HCT116 (cell line): ENCODE measurements at regions not wholly inside any gene's neighbourhood (a gene's known extent, or its start where the extent isn't known, plus 50 kb on each side); places are given as distances from the start of the nearest gene placed in this dataset.

Experiments
- ATAC-seq: fragments of 200-7000 bp; cut with Tn5 transposase; 2 replicates; pipeline ENCODE4 v1.9.1; 2020; ENCODE audit warnings: mild to moderate bottlenecking, moderate library complexity
- BruUV-seq: library from RNA; stranded (reverse); fragments of 400-500 nt; replicated peaks from 2 replicates; lab custom pipeline; 2021; lab: Mats Ljungman, UMichigan
- CTCF ChIA-PET: fragments of 300-600 bp; sonication (Branson Sonifier 250); formaldehyde crosslinking; loops from one replicate; lab custom pipeline; 2021; ENCODE audit warnings: antibody characterized with exemption; lab: Charles Lee
- POLR2A ChIA-PET: fragments of 300-600, 350-600 bp; sonication (Branson Sonifier 250); formaldehyde crosslinking; loops from one replicate; lab custom pipeline; 2021; ENCODE audit warnings: antibody characterized with exemption; lab: Charles Lee
- RAD21 ChIA-PET, 2 experiments: fragments of 300-600 bp; sonication (Branson Sonifier 250); formaldehyde crosslinking; loops; one replicate each; lab custom pipeline; 2023; ENCODE audit warnings: low total read pairs in 2 of 2; ENCODE audit not compliant: uncharacterized antibody in 2 of 2, unreplicated experiment in 2 of 2, low non-redundant PET in 1 of 2; lab: Charles Lee
- DNase-seq: peaks from one replicate; pipeline ENCODE4 v3.0.0-alpha.2; 2010; ENCODE audit warnings: low read depth, low spot score
- H2AFZ ChIP-seq: fragments of 200-600 bp; shearing (Covaris generic), sonication (generic); 2 replicates; pipeline ENCODE4 v1.6.1; 2017; ENCODE audit warnings: low read depth, mixed run types, mixed read lengths, antibody characterized with exemption, low read length; ENCODE audit not compliant: poor library complexity, severe bottlenecking
- H3K27ac ChIP-seq: 2 replicates; pipeline ENCODE4 v1.5.1; 2012; ENCODE audit warnings: low read depth, low read length
- H3K27me3 ChIP-seq: fragments of 200-600 bp; sonication (generic); 2 replicates; pipeline ENCODE4 v1.6.1; 2016; ENCODE audit warnings: mixed run types, low read length, mixed read lengths; ENCODE audit not compliant: insufficient read depth
- H3K36me3 ChIP-seq, 2 experiments: fragments of 200-500 bp in 1 of 2; fragments of 200-600 bp in 1 of 2; sonication (Bioruptor generic) in 1 of 2; sonication (generic) in 1 of 2; 2 replicates each; pipeline versions ENCODE4 v1.5.1 to v1.6.1; 2014 to 2016; ENCODE audit warnings: low read length in 2 of 2, inconsistent platforms in 1 of 2, mixed read lengths in 1 of 2, mixed run types in 1 of 2; ENCODE audit not compliant: insufficient read depth in 2 of 2, control insufficient read depth in 1 of 2
- H3K4me1 ChIP-seq, 2 experiments: fragments of 200-600 bp in 1 of 2; sonication (generic) in 1 of 2; 2 replicates each; pipeline versions ENCODE4 v1.5.1 to v1.6.1; 2012 to 2017; ENCODE audit warnings: low read length in 2 of 2, inconsistent platforms in 1 of 2, mild to moderate bottlenecking in 1 of 2, mixed read lengths in 1 of 2, mixed run types in 1 of 2, moderate library complexity in 1 of 2; ENCODE audit not compliant: insufficient read depth in 2 of 2, control insufficient read depth in 1 of 2
- H3K4me2 ChIP-seq: fragments of 200-600 bp; sonication (generic); 2 replicates; pipeline ENCODE4 v1.6.1; 2017; ENCODE audit warnings: mixed run types, low read length, mixed read lengths
- H3K4me3 ChIP-seq, 2 experiments: fragments of 200-600 bp in 1 of 2; sonication (generic) in 1 of 2; replicated peaks in 1 of 2; 2 replicates each; pipeline ENCODE4 v1.5.1; 2011 to 2016; ENCODE audit warnings: low read length in 2 of 2, control low read depth in 1 of 2, low read depth in 1 of 2, mild to moderate bottlenecking in 1 of 2, mixed read lengths in 1 of 2, mixed run types in 1 of 2
- H3K79me2 ChIP-seq: fragments of 200-600 bp; sonication (generic); 2 replicates; pipeline ENCODE4 v1.6.1; 2017; ENCODE audit warnings: mild to moderate bottlenecking, mixed run types, low read length, moderate library complexity, mixed read lengths; ENCODE audit not compliant: insufficient read depth
- H3K9ac ChIP-seq: fragments of 200-600 bp; sonication (generic); 2 replicates; pipeline ENCODE4 v1.6.1; 2016; ENCODE audit warnings: low read length, mixed read lengths
- H3K9me2 ChIP-seq: fragments of 200-600 bp; sonication (generic), shearing (Covaris generic); 2 replicates; pipeline ENCODE4 v1.6.1; 2017; ENCODE audit warnings: mixed run types, mild to moderate bottlenecking, moderate library complexity; ENCODE audit not compliant: insufficient read depth
- H3K9me3 ChIP-seq, 2 experiments: fragments of 200-500 bp in 1 of 2; fragments of 200-600 bp in 1 of 2; sonication (Bioruptor generic) in 1 of 2; sonication (generic) in 1 of 2; 2 replicates each; pipeline ENCODE4 v1.6.1; 2014 to 2017; ENCODE audit warnings: low read length in 2 of 2, mixed read lengths in 2 of 2, inconsistent platforms in 1 of 2, low read depth in 1 of 2, mild to moderate bottlenecking in 1 of 2, mixed run types in 1 of 2, moderate library complexity in 1 of 2; ENCODE audit not compliant: control insufficient read depth in 1 of 2, insufficient read depth in 1 of 2
- H4K20me1 ChIP-seq: fragments of 200-600 bp; sonication (generic), shearing (Covaris generic); 2 replicates; pipeline ENCODE4 v1.6.1; 2017; ENCODE audit warnings: mixed run types, mild to moderate bottlenecking, moderate library complexity; ENCODE audit not compliant: insufficient read depth
- CTCF ChIP-seq, 3 experiments: fragments of 200-600 bp in 1 of 3; sonication (generic) in 1 of 3; IDR thresholded peaks in 2 of 3; conservative IDR thresholded peaks in 1 of 3; 2 replicates each; pipeline ENCODE4 v1.5.1; 2012 to 2017; ENCODE audit warnings: low read depth in 2 of 3, low read length in 2 of 3, antibody characterized with exemption in 1 of 3, borderline replicate concordance in 1 of 3, control low read depth in 1 of 3, mild to moderate bottlenecking in 1 of 3, mixed read lengths in 1 of 3, mixed run types in 1 of 3, moderate library complexity in 1 of 3; ENCODE audit not compliant: insufficient read depth in 1 of 3
- EZH2phosphoT487 ChIP-seq: fragments of 200-600 bp; IDR thresholded peaks from 2 replicates; pipeline ENCODE4 v1.6.1; 2018; ENCODE audit warnings: antibody characterized with exemption, borderline replicate concordance
- FOSL1 ChIP-seq: IDR thresholded peaks from 2 replicates; pipeline ENCODE4 v1.6.1; 2012; ENCODE audit warnings: low read depth
- JUND ChIP-seq: IDR thresholded peaks from 2 replicates; pipeline ENCODE4 v1.6.1; 2012
- MAX ChIP-seq: IDR thresholded peaks from 2 replicates; pipeline ENCODE4 v1.6.1; 2012
- POLR2A ChIP-seq: IDR thresholded peaks from 2 replicates; pipeline ENCODE4 v1.7.0; 2011; ENCODE audit warnings: borderline replicate concordance; ENCODE audit not compliant: insufficient read depth, insufficient read length; ENCODE audit errors: extremely low read depth
- POLR2AphosphoS5 ChIP-seq: IDR thresholded peaks from 2 replicates; pipeline ENCODE4 v1.6.1; 2011; ENCODE audit warnings: mild to moderate bottlenecking, low read depth, low read length, moderate library complexity
- RAD21 ChIP-seq: IDR thresholded peaks from 2 replicates; pipeline ENCODE4 v1.6.1; 2012; ENCODE audit warnings: low read depth, mild to moderate bottlenecking
- REST ChIP-seq: IDR thresholded peaks from 2 replicates; pipeline ENCODE4 v1.6.1; 2012; ENCODE audit warnings: low read depth
- SIN3A ChIP-seq: IDR thresholded peaks from 2 replicates; pipeline ENCODE4 v1.6.1; 2012; ENCODE audit warnings: low read depth
- SP1 ChIP-seq: IDR thresholded peaks from 2 replicates; pipeline ENCODE4 v1.6.1; 2012; ENCODE audit warnings: low read depth
- SRF ChIP-seq: IDR thresholded peaks from 2 replicates; pipeline ENCODE4 v1.6.1; 2012; ENCODE audit warnings: low read depth
- TCF7L2 ChIP-seq: IDR thresholded peaks from 2 replicates; pipeline ENCODE4 v1.7.0; 2011; ENCODE audit warnings: borderline replicate concordance, inconsistent platforms; ENCODE audit not compliant: insufficient read depth, insufficient read length; ENCODE audit errors: extremely low read depth
- YY1 ChIP-seq: IDR thresholded peaks from 2 replicates; pipeline ENCODE4 v1.6.1; 2011; ENCODE audit warnings: low read length, low read depth, moderate library complexity, mild to moderate bottlenecking; ENCODE audit not compliant: insufficient replicate concordance; ENCODE audit errors: extremely low read depth
- ZNF274 ChIP-seq: fragments of 200-500 bp; sonication (Bioruptor generic); IDR thresholded peaks from 2 replicates; pipeline ENCODE4 v1.6.1; 2014; ENCODE audit warnings: mild to moderate bottlenecking, low read depth, low read length, inconsistent platforms
- intact Hi-C: fragments of 100-400 bp; cut with micrococcal nuclease; formaldehyde crosslinking; loops from 2 replicates; pipeline ENCODE4 v1.10.0; 2022

- H3K4me3 ChIP-seq, result no peak overlapping the region
- no peaks in the 10 kb centered on the region for H3K9me3 ChIP-seq
- TF ChIP-seq FOSL1 (no peak), SRF (no peak), YY1 (no peak), POLR2A (no peak), REST (no peak), RAD21 (no peak), EZH2phosphoT487 (no peak), JUND (no peak), SP1 (no peak), SIN3A (no peak), POLR2AphosphoS5 (no peak), TCF7L2 (no peak), CTCF (IDR thresholded peaks at IDR 0.05 in 2 of 3, conservative IDR thresholded peaks at IDR 0.05 in 1 of 3; ENCODE audit: borderline replicate concordance in 1 of 3, insufficient read depth in 1 of 3, low read depth in 2 of 3, low read length in 2 of 3) (no peak), MAX (no peak), ZNF274 (no peak)
- TF ChIP-seq, all 23 proteins: peak for 0
- ATAC-seq (no peak), DNase-seq (no peak)
- ChIA-PET RAD21 (no interaction called here), POLR2A (no interaction called here), CTCF (no interaction called here)
- no peak overlapping the region for H3K4me2 ChIP-seq
- intact Hi-C loops, result no loop called here
- peak overlapping the region; percentile 27 for H2AFZ ChIP-seq
- H3K27ac ChIP-seq, result no peak overlapping the region
- H3K9ac ChIP-seq, result no peak overlapping the region
- no peaks in the 10 kb centered on the region for H4K20me1 ChIP-seq
- no peaks in the 10 kb centered on the region for H3K36me3 ChIP-seq
- H3K27me3 ChIP-seq, result no peaks in the 10 kb centered on the region
- peaks cover 11 to 25% of the 10 kb centered on the region in 2 experiments for H3K4me1 ChIP-seq
- no TSS peak for BruUV-seq
- no peaks in the 10 kb centered on the region for H3K9me2 ChIP-seq
- no peaks in the 10 kb centered on the region for H3K79me2 ChIP-seq
Observed at GRCh38 chr2:81303321-81303720, 998.8 kb upstream of the LRRTM1 start.
